KMS-11 (cell line): ENCODE measurements at regions not wholly inside any gene's neighbourhood (a gene's known extent, or its start where the extent isn't known, plus 50 kb on each side); places are given as distances from the start of the nearest gene placed in this dataset.

Source experiments
- H2AFZ ChIP-seq: fragments of 200-600 bp; sonication (generic); 2 replicates; pipeline ENCODE4 v1.6.1; 2016; ENCODE audit warnings: antibody characterized with exemption, mixed run types, low read depth
- H3K27ac ChIP-seq: fragments of 200-600 bp; sonication (generic); 2 replicates; pipeline ENCODE4 v1.6.1; 2016; ENCODE audit warnings: mild to moderate bottlenecking, mixed run types
- H3K27me3 ChIP-seq: fragments of 200-600 bp; sonication (generic); 2 replicates; pipeline ENCODE4 v1.6.1; 2017; ENCODE audit warnings: mild to moderate bottlenecking, low read depth, mixed run types, moderate library complexity; ENCODE audit not compliant: insufficient read depth
- H3K36me3 ChIP-seq: fragments of 200-600 bp; sonication (generic); 2 replicates; pipeline ENCODE4 v1.6.1; 2017; ENCODE audit warnings: mild to moderate bottlenecking, mixed run types; ENCODE audit not compliant: insufficient read depth
- H3K4me1 ChIP-seq: fragments of 200-600 bp; sonication (generic); 2 replicates; pipeline ENCODE4 v1.6.1; 2016; ENCODE audit warnings: mild to moderate bottlenecking, low read depth, mixed run types; ENCODE audit not compliant: poor library complexity, severe bottlenecking
- H3K4me2 ChIP-seq: fragments of 200-600 bp; sonication (generic); 2 replicates; pipeline ENCODE4 v1.7.0; 2016; ENCODE audit warnings: mild to moderate bottlenecking, mixed run types
- H3K4me3 ChIP-seq: fragments of 200-600 bp; sonication (generic); IDR thresholded peaks from 2 replicates; pipeline ENCODE4 v1.6.1; 2017; ENCODE audit warnings: low read depth, low read length, mixed read lengths; ENCODE audit not compliant: insufficient read depth
- H3K79me2 ChIP-seq: fragments of 200-600 bp; sonication (generic); 2 replicates; pipeline ENCODE4 v1.6.1; 2016; ENCODE audit warnings: low read depth, mixed run types; ENCODE audit not compliant: insufficient read depth
- H3K9ac ChIP-seq: fragments of 200-600 bp; sonication (generic); 2 replicates; pipeline ENCODE4 v1.6.1; 2016; ENCODE audit warnings: mild to moderate bottlenecking, mixed run types
- H4K20me1 ChIP-seq: fragments of 200-600 bp; sonication (generic); 2 replicates; pipeline ENCODE4 v1.6.1; 2016; ENCODE audit warnings: mild to moderate bottlenecking, mixed run types; ENCODE audit not compliant: insufficient read depth
- CTCF ChIP-seq: fragments of 200-600 bp; sonication (generic); conservative IDR thresholded peaks from 2 replicates; pipeline ENCODE4 v1.6.1; 2017; ENCODE audit warnings: low read depth, mild to moderate bottlenecking, antibody characterized with exemption, low read length, moderate library complexity, mixed read lengths

GRCh38 chr15:67940324-67940719 lies 100.5 kb upstream of the RNU6-1 start:
- Histone ChIP-seq H3K27ac (no peak overlapping the region), H3K36me3 (no peaks in the 10 kb centered on the region), H3K4me2 (no peak overlapping the region), H3K4me3 (no peak overlapping the region), H3K4me1 (peaks cover 10% of the 10 kb centered on the region), H2AFZ (no peak overlapping the region), H3K9ac (no peak overlapping the region), H3K27me3 (no peaks in the 10 kb centered on the region; the same call in 1 of the 2 replicates), H3K79me2 (no peaks in the 10 kb centered on the region), H4K20me1 (no peaks in the 10 kb centered on the region)
- TF ChIP-seq CTCF, result no peak

DNA sequence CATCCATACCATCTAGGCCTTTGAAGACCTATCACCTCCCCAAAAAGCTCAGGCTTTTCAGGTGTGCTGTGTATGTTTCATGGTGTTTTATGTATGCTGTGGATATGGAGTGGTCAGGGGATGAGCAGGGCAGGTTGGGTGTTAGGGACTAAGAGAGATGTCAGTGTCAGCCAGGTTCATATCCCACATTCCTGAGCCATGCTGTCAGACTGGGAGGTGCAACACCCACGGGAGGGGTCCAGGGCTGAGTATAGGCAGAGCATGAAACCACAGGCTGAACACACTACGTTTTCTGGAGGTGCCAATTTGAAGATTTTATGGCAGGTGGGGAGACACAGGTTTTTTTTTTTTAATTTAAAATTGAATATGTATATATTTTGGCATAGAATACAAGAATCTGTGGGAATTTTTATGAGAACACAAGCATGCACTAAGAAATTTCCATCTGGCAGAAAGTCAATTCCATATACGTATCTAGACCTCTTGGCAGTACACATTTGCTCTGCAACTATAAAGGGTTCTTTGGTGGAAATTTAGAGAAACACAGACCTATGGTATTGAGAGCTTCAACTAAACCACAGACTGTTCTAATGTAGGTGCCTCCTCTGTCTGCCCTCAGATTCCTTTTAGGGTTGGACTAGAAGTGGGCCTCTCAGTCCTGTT lies 101.9 kb upstream of the RNU6-1 start:
- no peak overlapping the region for H3K27ac ChIP-seq
- no peaks in the 10 kb centered on the region for H3K79me2 ChIP-seq
- no peak overlapping the region for H3K4me3 ChIP-seq
- peaks cover 10% of the 10 kb centered on the region for H3K4me1 ChIP-seq
- no peak for TF ChIP-seq CTCF
- H3K27me3 ChIP-seq, result no peaks in the 10 kb centered on the region; the same call in 1 of the 2 replicates
- H2AFZ ChIP-seq, result no peak overlapping the region
- no peak overlapping the region for H3K4me2 ChIP-seq
- no peaks in the 10 kb centered on the region for H4K20me1 ChIP-seq
- H3K36me3 ChIP-seq, result no peaks in the 10 kb centered on the region
- no peak overlapping the region for H3K9ac ChIP-seq

- H3K9ac ChIP-seq, result no peak overlapping the region
- H2AFZ ChIP-seq, result no peak overlapping the region
- H3K27me3 ChIP-seq, result no peaks in the 10 kb centered on the region; the same call in 1 of the 2 replicates
- H3K36me3 ChIP-seq, result no peaks in the 10 kb centered on the region
- no peak overlapping the region for H3K4me2 ChIP-seq
- TF ChIP-seq CTCF, result no peak
- H3K4me1 ChIP-seq, result peaks cover 10% of the 10 kb centered on the region
- H3K79me2 ChIP-seq, result no peaks in the 10 kb centered on the region
- no peaks in the 10 kb centered on the region for H4K20me1 ChIP-seq
- no peak overlapping the region for H3K27ac ChIP-seq
- no peak overlapping the region for H3K4me3 ChIP-seq
Measured at GRCh38 chr15:67943475-67943874, 103.6 kb upstream of the RNU6-1 start.

GRCh38 chr15:67944010-67944641 lies 104.3 kb upstream of the RNU6-1 start:
- Histone ChIP-seq H3K4me1 (peaks cover 10% of the 10 kb centered on the region), H3K4me3 (no peak overlapping the region), H2AFZ (no peak overlapping the region), H3K27ac (no peak overlapping the region), H3K79me2 (no peaks in the 10 kb centered on the region), H3K27me3 (no peaks in the 10 kb centered on the region; the same call in 1 of the 2 replicates), H3K4me2 (no peak overlapping the region), H4K20me1 (no peaks in the 10 kb centered on the region), H3K9ac (no peak overlapping the region), H3K36me3 (no peaks in the 10 kb centered on the region)
- TF ChIP-seq CTCF, result no peak
